Iris pigment epithelial cell (primary cell): ENCODE measurements at regions not wholly inside any gene's neighbourhood (a gene's known extent, or its start where the extent isn't known, plus 50 kb on each side); places are given as distances from the start of the nearest gene placed in this dataset.

Experiments
- DNase-seq: peaks from one replicate; pipeline ENCODE4 v3.0.0-alpha.2; 2011; ENCODE audit warnings: low read depth

GRCh38 chr1:209428241-209428921 is 155.1 kb upstream of the CAMK1G start:
- no peak for DNase-seq

- DNase-seq: no peak
Measured at GRCh38 chr1:209429611-209430010, 153.9 kb upstream of the CAMK1G start.

- DNase-seq: no peak
Measured at GRCh38 chr1:209430107-209430506, 153.4 kb upstream of the CAMK1G start.

- DNase-seq: no peak
Measured at GRCh38 chr1:209430821-209431259, 152.7 kb upstream of the CAMK1G start.

- DNase-seq: no peak
Measured at GRCh38 chr1:209431402-209431801, 152.1 kb upstream of the CAMK1G start.

- no peak for DNase-seq
Measured at GRCh38 chr1:209431813-209432442, 151.6 kb upstream of the CAMK1G start.

- no peak for DNase-seq
Measured at GRCh38 chr1:209432443-209432825, 151.1 kb upstream of the CAMK1G start.

GRCh38 chr1:209433649-209434031 is 149.9 kb upstream of the CAMK1G start:
- DNase-seq: peak; percentile 57

GRCh38 chr1:209434066-209434465 is 149.4 kb upstream of the CAMK1G start:
- DNase-seq: peak; percentile 31

- DNase-seq: no peak
Measured at GRCh38 chr1:209434631-209435217, 148.8 kb upstream of the CAMK1G start.

GRCh38 chr1:209435654-209436566 is 147.6 kb upstream of the CAMK1G start:
- DNase-seq: peak; percentile 80

GRCh38 chr1:209439828-209440227 is 143.7 kb upstream of the CAMK1G start:
- no peak for DNase-seq

- DNase-seq: no peak
Measured at GRCh38 chr1:209443361-209443931, 140.1 kb upstream of the CAMK1G start.

- no peak for DNase-seq
Measured at GRCh38 chr1:209443975-209444651, 139.4 kb upstream of the CAMK1G start.

GRCh38 chr1:209444961-209445360 is 138.6 kb upstream of the CAMK1G start:
- no peak for DNase-seq

- DNase-seq: no peak
Measured at GRCh38 chr1:209445576-209445975, 137.9 kb upstream of the CAMK1G start.

- DNase-seq: no peak
Measured at GRCh38 chr1:209446356-209446755, 137.2 kb upstream of the CAMK1G start.

GRCh38 chr1:209454340-209454994 is 129.0 kb upstream of the CAMK1G start:
- no peak for DNase-seq

GRCh38 chr1:209455145-209455544 is 128.4 kb upstream of the CAMK1G start:
- DNase-seq: no peak

- no peak for DNase-seq
Measured at GRCh38 chr1:209455661-209456358, 127.7 kb upstream of the CAMK1G start.
